GM12878 (cell line): ENCODE measurements at regions not wholly inside any gene's neighbourhood (a gene's known extent, or its start where the extent isn't known, plus 50 kb on each side); places are given as distances from the start of the nearest gene placed in this dataset.

Experiments used
- ATAC-seq: fragments of 200-7000 bp; cut with Tn5 transposase; 3 replicates; pipeline ENCODE4 v1.9.1; 2020; ENCODE audit warnings: mild to moderate bottlenecking, moderate library complexity
- BruUV-seq: library from RNA; stranded (reverse); fragments of 400-500 nt; replicated peaks from 2 replicates; lab custom pipeline; 2021; lab: Mats Ljungman, UMichigan
- CTCF ChIA-PET: fragments of 300-600 bp; sonication (Branson Sonifier 250); formaldehyde crosslinking; extraction: SDS; loops from one replicate; lab custom pipeline; 2021; ENCODE audit warnings: inconsistent platforms; lab: Yijun Ruan, JAX
- POLR2A ChIA-PET: fragments of 350-600 bp; formaldehyde crosslinking; extraction: SDS; loops from one replicate; lab custom pipeline; 2021; ENCODE audit warnings: inconsistent platforms; lab: Charles Lee
- RAD21 ChIA-PET: fragments of 300-600 bp; sonication (Branson Sonifier 250); formaldehyde crosslinking; loops from one replicate; lab custom pipeline; 2023; ENCODE audit warnings: antibody characterized with exemption; ENCODE audit not compliant: unreplicated experiment; lab: Charles Lee
- SMC1A ChIA-PET: fragments of 300-600 bp; sonication (Branson Sonifier 250); formaldehyde crosslinking; loops from one replicate; lab custom pipeline; 2023; ENCODE audit not compliant: unreplicated experiment, uncharacterized antibody; lab: Charles Lee
- DNase-seq: peaks from one replicate; pipeline ENCODE4 v3.0.0-alpha.2; 2011; ENCODE audit warnings: low read depth, low spot score
- FAIRE-seq: peaks from 3 replicates; lab custom pipeline; 2011; peaks lifted over from hg19 to GRCh38; lab: Jason Lieb, UNC
- H2AFZ ChIP-seq: 2 replicates; pipeline ENCODE4 v1.6.0; 2011; ENCODE audit warnings: low read depth, low read length, control low read depth; ENCODE audit not compliant: control insufficient read depth
- H3K27ac ChIP-seq: 2 replicates; pipeline ENCODE4 v1.5.1; 2011; ENCODE audit warnings: control low read depth; ENCODE audit not compliant: control insufficient read depth, insufficient read depth
- H3K27me3 ChIP-seq, 2 experiments: replicated peaks in 1 of 2; 2 replicates each; pipeline versions ENCODE4 v1.6.0 to v1.6.1; 2011; ENCODE audit warnings: low read length in 1 of 2; ENCODE audit not compliant: control insufficient read depth in 2 of 2, insufficient read depth in 2 of 2
- H3K36me3 ChIP-seq, 2 experiments: 2 replicates each; pipeline ENCODE4 v1.5.1; 2011; ENCODE audit warnings: low read length in 1 of 2; ENCODE audit not compliant: control insufficient read depth in 2 of 2, insufficient read depth in 2 of 2
- H3K4me1 ChIP-seq: 2 replicates; pipeline ENCODE4 v1.6.1; 2011; ENCODE audit warnings: mild to moderate bottlenecking, low read length, moderate library complexity, mixed read lengths; ENCODE audit not compliant: control insufficient read depth, insufficient read depth
- H3K4me2 ChIP-seq: 2 replicates; pipeline ENCODE4 v1.6.0; 2011; ENCODE audit warnings: control low read depth; ENCODE audit not compliant: control insufficient read depth, insufficient read depth
- H3K4me3 ChIP-seq: fragments of 200-600 bp; sonication (generic); 2 replicates; pipeline ENCODE4 v1.5.1; 2016
- H3K79me2 ChIP-seq: 2 replicates; pipeline ENCODE4 v1.6.0; 2011; ENCODE audit warnings: low read length; ENCODE audit not compliant: control insufficient read depth, insufficient read depth
- H3K9ac ChIP-seq: 2 replicates; pipeline ENCODE4 v1.8.0; 2011; ENCODE audit warnings: low read length, control low read depth, mixed read lengths; ENCODE audit not compliant: control insufficient read depth, insufficient read depth
- H3K9me3 ChIP-seq: replicated peaks from 3 replicates; pipeline ENCODE4 v1.5.1; 2011; ENCODE audit warnings: mild to moderate bottlenecking, low read length; ENCODE audit not compliant: control insufficient read depth, insufficient read depth
- H4K20me1 ChIP-seq: 2 replicates; pipeline ENCODE4 v1.6.0; 2011; ENCODE audit not compliant: control insufficient read depth, insufficient read depth
- ASH2L ChIP-seq: fragments of 300-600, 200-600 bp; sonication (generic); IDR thresholded peaks from 2 replicates; pipeline ENCODE4 v1.6.1; 2017; ENCODE audit warnings: low read depth, mild to moderate bottlenecking, borderline replicate concordance
- BCL3 ChIP-seq: IDR thresholded peaks from 2 replicates; pipeline ENCODE4 v1.6.1; 2011; ENCODE audit warnings: borderline replicate concordance, low read depth, mild to moderate bottlenecking, moderate library complexity, low read length; ENCODE audit not compliant: insufficient read depth, poor library complexity, severe bottlenecking
- CEBPZ ChIP-seq: fragments of 150-350 bp; IDR thresholded peaks from 2 replicates; pipeline ENCODE4 v1.6.1; 2016; ENCODE audit warnings: low read depth, low read length
- CHD1 ChIP-seq: IDR thresholded peaks from 2 replicates; pipeline ENCODE4 v1.6.1; 2012; ENCODE audit warnings: low read depth, low read length, improper control_type of control experiment
- CHD2 ChIP-seq: IDR thresholded peaks from 2 replicates; pipeline ENCODE4 v1.6.1; 2011; ENCODE audit warnings: low read depth, low read length, improper control_type of control experiment, borderline replicate concordance
- EP300 ChIP-seq, 2 experiments: fragments of 150-350 bp in 1 of 2; IDR thresholded peaks; 2 replicates each; pipeline ENCODE4 v1.6.1; 2011 to 2012; ENCODE audit warnings: low read depth in 2 of 2, low read length in 2 of 2, borderline replicate concordance in 1 of 2, improper control_type of control experiment in 1 of 2, inconsistent platforms in 1 of 2; ENCODE audit not compliant: control insufficient read depth in 1 of 2
- GABPA ChIP-seq: IDR thresholded peaks from 2 replicates; pipeline ENCODE4 v1.6.1; 2014; ENCODE audit warnings: antibody characterized with exemption, low read depth, mild to moderate bottlenecking, inconsistent platforms
- RBBP5 ChIP-seq: fragments of 200-600 bp; sonication (generic); conservative IDR thresholded peaks from 2 replicates; pipeline ENCODE4 v1.6.1; 2016
- STAT3 ChIP-seq: IDR thresholded peaks from 2 replicates; pipeline ENCODE4 v1.6.1; 2011; ENCODE audit warnings: low read depth, low read length, improper control_type of control experiment
- TCF3 ChIP-seq: IDR thresholded peaks from 2 replicates; pipeline ENCODE4 v1.6.1; 2012; ENCODE audit warnings: low read depth, mild to moderate bottlenecking, low read length, borderline replicate concordance; ENCODE audit not compliant: insufficient read depth
- ZBTB11 ChIP-seq: fragments of 450-650 bp; formaldehyde crosslinking; IDR thresholded peaks from 2 replicates; pipeline ENCODE4 v1.5.0; 2022; ENCODE audit warnings: mild to moderate bottlenecking, missing genetic modification characterization
- WGBS: methylation state at CpG from one replicate; pipeline ENCODE4 v1.1.6; 2016; ENCODE audit warnings: low lambda C conversion rate; ENCODE audit not compliant: insufficient replicate concordance, insufficient coverage; ENCODE audit errors: missing lambda C conversion rate; 5-methylcytosine and 5-hydroxymethylcytosine counted together
- in situ Hi-C: fragments of 300-500 bp; cut with MboI; formaldehyde crosslinking; loops from 9 replicates; pipeline ENCODE4 v1.14.3; 2018; ENCODE audit warnings: mixed read lengths
- intact Hi-C: fragments of 100-400 bp; cut with micrococcal nuclease; formaldehyde crosslinking; loops from one replicate; pipeline ENCODE4 v1.14.2; 2022; ENCODE audit not compliant: unreplicated experiment

GRCh38 chr5:54894957-54895815 lies 90.2 kb downstream of the ESM1 start:
- intact Hi-C loops: no loop called here
- 31% methylated on average over 3 of the region's 3 CpGs for WGBS
- Histone ChIP-seq H4K20me1 (no peaks in the 10 kb centered on the region), H3K4me1 (no peaks in the 10 kb centered on the region), H3K79me2 (no peaks in the 10 kb centered on the region), H3K9ac (no peak overlapping the region), H3K27ac (no peak overlapping the region), H2AFZ (no peak overlapping the region), H3K36me3 (no peaks in the 10 kb centered on the region), H3K27me3 (peaks cover 3 to 12% of the 10 kb centered on the region in 2 experiments; a peak in 3 of 4 replicates), H3K4me3 (no peak overlapping the region), H3K9me3 (no peaks in the 10 kb centered on the region; the same call in 2 of the 3 replicates), H3K4me2 (no peak overlapping the region)
- BruUV-seq: no TSS peak
- ChIA-PET SMC1A (no interaction called here), CTCF (interaction anchor here (0.8 to 2.3 kb wide), 3 partner anchors 10 to 28 kb away, joined by 3 to 5 read pairs (median 4); no protein-coding TSS in a partner anchor), POLR2A (no interaction called here), RAD21 (no interaction called here)
- no peak for ATAC-seq
- no peak for DNase-seq
- in situ Hi-C loops: no loop called here
- FAIRE-seq: no peak
- no peak for TF ChIP-seq CEBPZ
- TF ChIP-seq RBBP5: no peak
- no peak for TF ChIP-seq CHD1
- no peak for TF ChIP-seq ZBTB11
- TF ChIP-seq BCL3: no peak
- TF ChIP-seq TCF3: no peak
- no peak for TF ChIP-seq ASH2L
- TF ChIP-seq GABPA: no peak
- TF ChIP-seq CHD2: no peak
- TF ChIP-seq EP300 (IDR thresholded peaks at IDR 0.05; ENCODE audit: borderline replicate concordance in 1 of 2, control insufficient read depth in 1 of 2, low read depth in 2 of 2, low read length in 2 of 2): no peak
- TF ChIP-seq STAT3: no peak
